GM18907 (cell line): ENCODE measurements at regions not wholly inside any gene's neighbourhood (a gene's known extent, or its start where the extent isn't known, plus 50 kb on each side); places are given as distances from the start of the nearest gene placed in this dataset.

ENCODE experiments used
- ATAC-seq: cut with Tn5 transposase; IDR thresholded peaks from one replicate; pipeline ENCODE4 v1.9.1; 2021; ENCODE audit warnings: mild to moderate bottlenecking, moderate library complexity; ENCODE audit not compliant: unreplicated experiment

GRCh38 chr1:193368302-193368701, 181.9 kb upstream of the B3GALT2 start:
- peak; percentile 77 for ATAC-seq

GRCh38 chr1:193367863-193368262, 181.4 kb upstream of the B3GALT2 start:
- ATAC-seq, result peak; percentile 33

GRCh38 chr1:193366764-193367507, 180.5 kb upstream of the B3GALT2 start:
- no peak for ATAC-seq

GRCh38 chr1:193365966-193366365, 179.6 kb upstream of the B3GALT2 start:
- no peak for ATAC-seq

GRCh38 chr1:193359631-193360030, 173.2 kb upstream of the B3GALT2 start:
- ATAC-seq, result no peak

GRCh38 chr1:193358419-193358818, 172.0 kb upstream of the B3GALT2 start:
- no peak for ATAC-seq

GRCh38 chr1:193356249-193356648, 169.8 kb upstream of the B3GALT2 start:
- ATAC-seq, result no peak

GRCh38 chr1:193355626-193356025, 169.2 kb upstream of the B3GALT2 start:
- no peak for ATAC-seq

- no peak for ATAC-seq
These were observed 168.8 kb upstream of the B3GALT2 start for GRCh38 chr1:193355178-193355577.

- no peak for ATAC-seq
These were observed 162.5 kb upstream of the B3GALT2 start for GRCh38 chr1:193348769-193349535.

GRCh38 chr1:193348091-193348768, 161.8 kb upstream of the B3GALT2 start:
- no peak for ATAC-seq

- no peak for ATAC-seq
These were observed 159.7 kb upstream of the B3GALT2 start for GRCh38 chr1:193346085-193346484.

GRCh38 chr1:193342811-193343210, 156.4 kb upstream of the B3GALT2 start:
- no peak for ATAC-seq

- ATAC-seq, result no peak
These were observed 153.9 kb upstream of the B3GALT2 start for GRCh38 chr1:193340331-193340730.

GRCh38 chr1:193339401-193339800, 153.0 kb upstream of the B3GALT2 start:
- no peak for ATAC-seq

GRCh38 chr1:193338194-193338593, 151.8 kb upstream of the B3GALT2 start:
- ATAC-seq, result peak; percentile 72

- no peak for ATAC-seq
These were observed 149.5 kb upstream of the B3GALT2 start for GRCh38 chr1:193335806-193336428.

- ATAC-seq, result no peak
These were observed 146.8 kb upstream of the B3GALT2 start for GRCh38 chr1:193333166-193333565.

- no peak for ATAC-seq
These were observed 139.9 kb upstream of the B3GALT2 start for GRCh38 chr1:193326296-193326695.

GRCh38 chr1:193325771-193326170, 139.4 kb upstream of the B3GALT2 start:
- no peak for ATAC-seq

- no peak for ATAC-seq
These were observed 138.6 kb upstream of the B3GALT2 start for GRCh38 chr1:193325042-193325441.
